Natural killer cell treated with Interleukin-12 subunit alpha and Interleukin-12 subunit beta and Interleukin-15 and Interleukin-18, amount 100 ng/mL, for 72 hours (primary cell): ENCODE measurements at regions not wholly inside any gene's neighbourhood (a gene's known extent, or its start where the extent isn't known, plus 50 kb on each side); places are given as distances from the start of the nearest gene placed in this dataset.
A peak's percentile ranks its signal among the peaks of the same experiment; 100 is the strongest.

Experiments used
- ATAC-seq, 2 donors: fragments of 150-1000 bp; cut with Tn5 transposase in 1 of 2; sonication (Bioruptor Pico), chemical (Tn5 transposase) in 1 of 2; 2 replicates each; pipeline ENCODE4 v1.10.0; 2021
- DNase-seq: peaks from one replicate; pipeline ENCODE4 v3.0.0; 2022; ENCODE audit warnings: low spot score
- H3K27ac Mint-ChIP-seq, 2 donors: 1 replicate in 1 of 2; 2 replicates in 1 of 2; pipeline ENCODE4 v1.8.0; 2022; ENCODE audit warnings: mixed read lengths in 2 of 2, mild to moderate bottlenecking in 1 of 2, moderate library complexity in 1 of 2
- H3K27me3 Mint-ChIP-seq, 2 donors: 1 replicate in 1 of 2; 2 replicates in 1 of 2; pipeline ENCODE4 v1.8.0; 2022; ENCODE audit warnings: mixed read lengths in 2 of 2
- H3K36me3 Mint-ChIP-seq: one replicate; pipeline ENCODE4 v1.8.0; 2022; ENCODE audit warnings: mixed read lengths
- H3K4me1 Mint-ChIP-seq, 2 donors: 1 replicate in 1 of 2; 2 replicates in 1 of 2; pipeline ENCODE4 v1.8.0; 2022; ENCODE audit warnings: low read depth in 2 of 2, mixed read lengths in 2 of 2, mild to moderate bottlenecking in 1 of 2
- H3K4me3 Mint-ChIP-seq: one replicate; pipeline ENCODE4 v1.8.0; 2022; ENCODE audit warnings: mixed read lengths
- H3K9me3 Mint-ChIP-seq: 2 replicates; pipeline ENCODE4 v1.8.0; 2022; ENCODE audit warnings: mixed read lengths

DNA sequence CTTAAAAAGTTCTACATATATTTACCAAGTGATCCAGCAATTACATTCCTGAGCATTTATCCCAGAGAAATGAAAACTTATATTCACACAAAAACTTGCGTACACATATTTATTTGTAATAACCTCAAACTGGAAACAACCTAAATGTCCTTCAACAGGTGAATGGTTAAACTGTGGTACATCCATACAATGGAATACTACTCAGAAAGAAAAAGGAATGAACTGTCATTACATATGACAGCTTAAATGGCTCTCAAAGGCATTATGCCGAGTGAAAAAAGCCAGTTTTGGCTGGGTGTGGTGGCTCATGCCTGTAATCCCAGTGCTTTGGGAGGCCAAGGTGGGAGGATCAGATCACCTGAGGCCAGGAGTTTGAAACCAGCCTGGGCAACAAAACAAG lies 79.1 kb upstream of the DYNC1I2 start:
- H3K4me1 Mint-ChIP-seq: no peaks in the 10 kb centered on the region
- H3K27me3 Mint-ChIP-seq: peaks cover 8 to 15% of the 10 kb centered on the region in 2 donors
- H3K27ac Mint-ChIP-seq: no peak overlapping the region
- H3K9me3 Mint-ChIP-seq: no peaks in the 10 kb centered on the region
- DNase-seq (no peak), ATAC-seq (no peak)
- no peaks in the 10 kb centered on the region for H3K36me3 Mint-ChIP-seq
- no peak overlapping the region for H3K4me3 Mint-ChIP-seq

DNA sequence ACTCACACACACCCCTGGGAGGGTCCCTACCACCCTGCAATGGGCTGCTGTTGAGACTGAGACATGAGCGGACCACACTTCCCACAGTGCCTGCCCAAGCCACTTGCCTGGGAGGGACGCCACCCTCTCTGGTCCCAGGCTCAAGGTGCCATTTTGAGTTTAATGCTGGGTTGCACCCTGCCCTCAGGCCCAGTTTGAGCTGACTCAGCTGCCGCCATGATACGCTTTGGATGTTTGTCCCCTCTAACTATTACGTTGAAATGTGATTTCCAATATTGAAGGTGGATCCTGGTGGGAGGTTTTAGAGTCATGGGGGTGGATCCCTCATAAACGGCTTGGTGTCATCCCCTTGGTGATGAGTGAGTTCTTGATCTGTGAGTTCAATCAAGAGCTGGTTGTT lies 76.4 kb upstream of the DYNC1I2 start:
- DNase-seq: no peak

DNA sequence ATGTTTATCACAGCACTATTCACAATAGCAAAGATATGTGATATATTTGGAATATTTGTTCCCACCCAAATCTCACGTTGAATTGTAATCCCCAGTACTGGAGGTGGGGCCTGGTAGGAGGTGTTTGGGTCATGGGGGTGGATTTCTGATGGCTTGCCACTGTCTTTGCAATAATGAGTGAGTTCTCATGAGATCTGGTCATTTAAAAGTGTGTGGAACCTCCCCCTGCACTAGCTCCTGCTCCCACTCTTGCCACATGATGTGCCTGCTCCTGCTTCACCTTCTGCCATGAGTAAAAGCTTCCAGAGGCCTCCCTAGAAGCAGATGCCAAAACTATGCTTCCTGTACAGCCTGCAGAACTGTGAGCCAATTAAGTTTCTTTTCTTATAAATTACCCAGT lies 72.2 kb upstream of the DYNC1I2 start:
- Mint-ChIP-seq H3K27ac (no peak overlapping the region), H3K4me1 (no peaks in the 10 kb centered on the region), H3K9me3 (no peaks in the 10 kb centered on the region), H3K36me3 (no peaks in the 10 kb centered on the region), H3K4me3 (no peak overlapping the region), H3K27me3 (peaks cover 5 to 16% of the 10 kb centered on the region in 2 donors)
- ATAC-seq (no peak), DNase-seq (no peak)

More for the DNA sequence above, 76.4 kb upstream of the DYNC1I2 start:
- no peaks in the 10 kb centered on the region for H3K4me1 Mint-ChIP-seq
- no peaks in the 10 kb centered on the region for H3K36me3 Mint-ChIP-seq
- H3K9me3 Mint-ChIP-seq: no peaks in the 10 kb centered on the region
- ATAC-seq: no peak
- H3K27ac Mint-ChIP-seq: no peak overlapping the region
- peaks cover 8 to 12% of the 10 kb centered on the region in 2 donors for H3K27me3 Mint-ChIP-seq
- H3K4me3 Mint-ChIP-seq: no peak overlapping the region

DNA sequence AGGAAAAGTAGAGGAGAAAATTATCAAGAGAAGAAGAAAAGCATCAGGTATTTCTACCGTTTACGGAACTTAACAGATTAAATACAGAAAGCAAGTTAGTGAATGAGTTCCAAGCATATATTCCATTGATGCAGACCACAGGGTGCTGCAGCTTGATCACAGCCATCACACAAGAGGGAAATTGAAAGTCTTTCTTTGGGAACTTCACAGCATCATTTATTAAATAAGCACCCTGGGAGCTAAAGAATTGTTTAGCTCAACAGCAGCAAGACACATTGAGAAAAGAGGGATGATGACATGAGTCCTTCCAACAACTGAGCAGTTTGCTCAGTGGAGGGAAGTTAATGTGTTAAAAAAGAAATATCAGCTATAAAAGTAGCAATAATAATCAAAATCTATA lies 69.3 kb upstream of the DYNC1I2 start:
- Mint-ChIP-seq H3K4me1 (no peaks in the 10 kb centered on the region), H3K4me3 (no peak overlapping the region), H3K27me3 (peaks cover 9 to 11% of the 10 kb centered on the region in 2 donors), H3K9me3 (no peaks in the 10 kb centered on the region), H3K27ac (no peak overlapping the region), H3K36me3 (no peaks in the 10 kb centered on the region)
- DNase-seq: no peak
- ATAC-seq: no peak

DNA sequence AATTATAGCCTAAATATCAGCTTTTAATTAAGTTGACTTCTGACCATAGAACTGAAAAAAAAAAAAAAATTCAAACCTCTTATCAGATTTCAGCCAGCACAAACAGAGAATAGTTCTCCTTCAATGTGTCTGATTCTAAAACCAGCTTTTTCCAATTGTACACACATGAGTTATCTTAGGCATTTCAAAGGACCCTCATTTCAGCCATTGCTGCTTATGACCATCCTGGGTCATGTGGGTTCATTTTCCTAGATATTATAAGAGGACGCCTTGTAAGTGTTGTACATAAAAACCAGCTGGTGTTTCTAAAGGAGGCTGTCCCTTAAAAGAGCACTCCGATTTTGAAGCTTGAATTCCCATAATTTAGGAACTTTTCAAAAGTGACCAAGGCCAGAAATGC lies 62.3 kb upstream of the DYNC1I2 start:
- H3K36me3 Mint-ChIP-seq: peaks cover under 1% of the 10 kb centered on the region
- no peaks in the 10 kb centered on the region for H3K9me3 Mint-ChIP-seq
- peaks cover 7 to 21% of the 10 kb centered on the region in 2 donors for H3K27me3 Mint-ChIP-seq
- ATAC-seq: no peak
- H3K4me3 Mint-ChIP-seq: no peak overlapping the region
- no peak for DNase-seq
- no peaks in the 10 kb centered on the region for H3K4me1 Mint-ChIP-seq
- H3K27ac Mint-ChIP-seq: no peak overlapping the region

DNA sequence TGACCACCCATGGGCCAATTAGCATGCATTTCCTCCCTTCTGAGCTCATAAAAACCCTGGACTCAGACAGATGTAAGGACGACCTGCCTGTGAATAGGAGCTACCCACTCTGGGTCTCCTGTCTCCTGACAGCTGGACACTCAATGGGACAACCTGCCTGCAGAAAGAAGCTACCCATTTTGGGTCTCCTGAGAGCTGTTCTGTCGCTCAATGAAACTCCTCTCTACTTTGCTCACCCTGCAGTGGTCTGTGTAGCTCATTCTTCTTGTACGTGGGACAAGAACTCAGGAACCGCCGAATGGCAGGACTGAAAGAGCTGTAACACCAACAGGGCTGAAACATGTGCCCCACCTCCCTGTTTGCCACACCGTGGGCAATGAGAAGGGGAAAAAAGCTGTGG lies 60.3 kb upstream of the DYNC1I2 start:
- H3K27ac Mint-ChIP-seq: no peak overlapping the region
- H3K9me3 Mint-ChIP-seq: peaks cover 14% of the 10 kb centered on the region
- ATAC-seq (no peak), DNase-seq (no peak)
- H3K27me3 Mint-ChIP-seq: peaks cover 10 to 17% of the 10 kb centered on the region in 2 donors
- H3K4me1 Mint-ChIP-seq: no peaks in the 10 kb centered on the region
- H3K4me3 Mint-ChIP-seq: no peak overlapping the region
- peaks cover 19% of the 10 kb centered on the region for H3K36me3 Mint-ChIP-seq

DNA sequence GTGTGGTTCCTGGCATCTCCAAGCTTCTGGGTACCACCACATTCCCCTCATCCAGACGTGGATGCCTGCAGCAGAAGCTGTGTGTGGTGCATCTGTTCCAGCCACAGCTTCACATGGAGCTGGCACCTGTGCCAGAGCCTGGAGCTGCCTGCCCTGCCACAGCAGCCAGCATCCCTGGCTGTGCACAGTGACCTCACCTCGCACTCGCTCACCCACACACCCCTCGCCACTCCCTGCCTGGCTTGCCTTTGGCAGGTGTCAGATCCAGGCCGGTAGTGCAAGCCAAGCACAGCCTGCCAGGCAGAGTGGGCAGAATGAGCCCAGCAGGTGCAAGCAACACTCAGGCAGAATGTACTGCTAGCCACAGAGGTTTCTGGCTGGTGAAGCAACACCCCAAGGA lies 59.9 kb upstream of the DYNC1I2 start:
- Mint-ChIP-seq H3K4me1 (no peaks in the 10 kb centered on the region), H3K27ac (no peak overlapping the region), H3K4me3 (no peak overlapping the region), H3K27me3 (peaks cover 10 to 17% of the 10 kb centered on the region in 2 donors), H3K9me3 (peaks cover 16% of the 10 kb centered on the region), H3K36me3 (peaks cover 22% of the 10 kb centered on the region)
- ATAC-seq: peak in 1 of 2 donors; percentile 28
- DNase-seq: no peak

DNA sequence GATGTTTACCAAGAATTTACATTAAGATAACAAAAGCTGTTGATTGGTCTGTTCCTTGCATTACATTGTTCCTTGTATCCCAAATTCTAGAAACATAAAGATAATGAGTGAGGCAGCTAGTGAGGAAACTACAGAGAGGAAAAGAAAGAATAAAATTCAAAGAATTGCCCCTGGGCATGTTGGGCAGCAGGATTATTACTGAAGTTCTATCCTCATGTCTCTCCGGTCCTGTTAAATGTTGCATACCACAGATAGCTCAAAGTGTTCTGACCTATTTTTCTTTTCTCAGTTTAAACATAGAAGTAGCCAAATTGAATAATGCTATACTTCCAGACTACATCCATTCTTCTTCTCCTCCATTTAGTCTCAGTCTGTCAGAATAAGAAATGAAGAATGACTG lies 58.2 kb upstream of the DYNC1I2 start:
- ATAC-seq (no peak), DNase-seq (no peak)
- Mint-ChIP-seq H3K27me3 (peaks cover 10% of the 10 kb centered on the region in 2 donors), H3K36me3 (peaks cover 22% of the 10 kb centered on the region), H3K4me1 (no peaks in the 10 kb centered on the region), H3K4me3 (no peak overlapping the region), H3K27ac (no peak overlapping the region), H3K9me3 (peaks cover 16% of the 10 kb centered on the region)

DNA sequence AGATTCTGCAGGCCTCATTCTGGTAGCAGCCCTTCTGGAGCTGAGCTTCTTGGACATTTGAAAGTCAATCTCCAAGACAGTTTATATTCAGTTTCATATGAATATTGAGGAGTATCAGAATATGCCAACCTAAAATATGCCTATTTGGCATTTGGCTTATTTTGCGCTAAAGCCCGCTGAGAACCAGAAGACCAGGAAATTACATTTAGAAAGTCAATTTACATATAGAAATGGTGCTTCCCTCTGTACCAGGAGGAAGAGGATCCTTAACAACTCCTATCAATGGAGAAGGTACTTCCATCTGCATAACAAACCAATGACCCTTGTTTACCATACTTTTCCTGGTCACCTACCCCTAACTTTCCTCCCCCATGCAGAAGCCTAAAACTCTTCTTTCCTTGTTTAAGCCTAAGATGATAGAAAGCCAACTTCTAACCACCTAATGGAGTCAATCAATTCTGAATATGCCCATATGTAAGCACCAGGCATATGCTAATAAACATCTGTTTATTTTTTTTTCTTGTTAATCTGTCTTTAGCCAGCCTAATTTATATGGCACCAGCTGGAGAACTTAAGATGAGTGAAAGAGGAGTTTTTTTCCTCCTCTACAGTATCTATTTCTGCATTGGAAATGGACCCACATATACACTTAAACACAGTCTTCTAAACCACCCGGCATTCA lies 57.0 kb upstream of the DYNC1I2 start:
- Mint-ChIP-seq H3K4me3 (no peak overlapping the region), H3K27ac (no peak overlapping the region), H3K4me1 (no peaks in the 10 kb centered on the region), H3K9me3 (peaks cover 16% of the 10 kb centered on the region), H3K36me3 (peaks cover 22% of the 10 kb centered on the region), H3K27me3 (peaks cover 8 to 9% of the 10 kb centered on the region in 2 donors)
- DNase-seq (no peak), ATAC-seq (no peak)

DNA sequence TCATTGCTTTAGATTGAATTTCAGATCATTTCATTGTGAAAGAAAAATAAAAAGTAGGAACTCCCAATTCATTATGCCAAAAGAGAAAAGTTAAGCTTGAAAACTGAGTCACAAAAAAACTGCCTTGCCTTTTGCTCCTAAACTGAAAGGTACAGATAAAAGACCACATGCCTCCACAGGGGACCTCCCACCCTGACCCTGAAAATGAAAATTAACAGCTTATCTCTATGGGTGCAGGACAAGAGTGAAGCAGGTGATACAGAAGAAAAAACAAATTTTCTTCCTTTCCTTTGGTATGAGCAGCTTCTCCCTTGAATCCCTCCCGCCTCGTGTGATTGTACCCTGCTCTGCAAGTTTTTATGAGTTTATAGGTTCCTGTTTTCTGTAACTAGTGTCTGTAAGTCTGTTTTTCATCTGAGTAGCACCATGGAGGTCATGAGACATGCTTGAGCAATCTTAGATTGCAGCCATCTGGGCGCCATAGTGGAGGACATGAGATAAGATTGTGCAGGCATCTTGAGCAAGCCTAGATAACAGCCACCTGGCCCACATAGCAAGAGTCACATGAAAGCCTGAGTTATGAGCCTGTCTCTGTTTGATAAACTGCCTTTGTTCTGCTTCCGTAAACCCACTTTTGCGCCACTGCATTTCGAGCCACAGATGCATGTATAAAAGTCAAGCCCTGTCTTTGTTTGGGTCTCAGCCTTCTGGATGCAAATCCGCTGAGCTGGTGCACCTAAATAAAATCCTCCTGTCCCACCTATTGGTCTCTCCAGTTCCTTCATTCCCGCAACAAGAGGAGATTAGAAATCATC lies 56.2 kb upstream of the DYNC1I2 start:
- H3K4me3 Mint-ChIP-seq: no peak overlapping the region

More for the DNA sequence above, 56.2 kb upstream of the DYNC1I2 start:
- DNase-seq (no peak), ATAC-seq (no peak)
- Mint-ChIP-seq H3K27me3 (peaks cover 8 to 9% of the 10 kb centered on the region in 2 donors), H3K27ac (no peak overlapping the region), H3K4me1 (no peaks in the 10 kb centered on the region), H3K36me3 (peaks cover 22% of the 10 kb centered on the region), H3K9me3 (peaks cover 16% of the 10 kb centered on the region)
